ENCODE measurements at regions not wholly inside any gene's neighbourhood (a gene's known extent, or its start where the extent isn't known, plus 50 kb on each side); places are given as distances from the start of the nearest gene placed in this dataset.

DNA sequence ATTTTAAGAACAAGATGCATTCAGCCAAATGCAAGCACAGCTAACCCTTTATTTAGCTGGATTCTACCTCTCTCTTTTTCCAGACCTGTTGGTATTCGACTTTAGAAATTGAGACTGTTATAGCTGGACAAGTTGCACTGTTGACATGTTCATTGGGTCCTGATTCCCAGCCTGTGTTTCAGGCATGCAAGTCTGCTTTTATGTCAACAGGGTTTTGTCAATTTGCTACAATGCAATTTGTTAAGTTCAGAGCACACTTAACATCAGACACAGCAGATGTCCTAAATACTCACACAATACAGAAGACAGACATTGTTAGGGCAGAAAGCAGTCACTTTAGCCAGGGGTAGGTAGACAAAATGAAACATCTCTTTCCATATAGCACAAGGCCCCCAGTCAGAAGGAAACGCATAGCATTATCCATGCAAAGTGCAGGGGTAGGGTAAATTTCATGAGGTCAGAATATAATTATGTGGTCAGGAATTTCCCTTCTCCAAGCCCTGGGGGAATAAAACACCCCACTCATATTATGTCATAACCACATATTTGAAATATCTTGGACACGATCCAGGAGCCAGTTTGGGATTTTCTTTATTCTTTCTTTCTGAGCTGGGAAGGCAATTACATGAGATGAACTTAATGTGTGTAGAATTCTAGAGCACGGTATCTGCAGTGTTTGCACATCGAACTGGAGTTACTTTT is 504.1 kb downstream of the NTRK3 start:
- intact Hi-C loops (cut with DNase I): loop anchor here (10.0 kb wide), 1 partner anchor 522 kb away; no protein-coding TSS in a partner anchor
- H3K27me3 ChIP-seq: no peaks in the 10 kb centered on the region
- TF ChIP-seq, protein P1, sequence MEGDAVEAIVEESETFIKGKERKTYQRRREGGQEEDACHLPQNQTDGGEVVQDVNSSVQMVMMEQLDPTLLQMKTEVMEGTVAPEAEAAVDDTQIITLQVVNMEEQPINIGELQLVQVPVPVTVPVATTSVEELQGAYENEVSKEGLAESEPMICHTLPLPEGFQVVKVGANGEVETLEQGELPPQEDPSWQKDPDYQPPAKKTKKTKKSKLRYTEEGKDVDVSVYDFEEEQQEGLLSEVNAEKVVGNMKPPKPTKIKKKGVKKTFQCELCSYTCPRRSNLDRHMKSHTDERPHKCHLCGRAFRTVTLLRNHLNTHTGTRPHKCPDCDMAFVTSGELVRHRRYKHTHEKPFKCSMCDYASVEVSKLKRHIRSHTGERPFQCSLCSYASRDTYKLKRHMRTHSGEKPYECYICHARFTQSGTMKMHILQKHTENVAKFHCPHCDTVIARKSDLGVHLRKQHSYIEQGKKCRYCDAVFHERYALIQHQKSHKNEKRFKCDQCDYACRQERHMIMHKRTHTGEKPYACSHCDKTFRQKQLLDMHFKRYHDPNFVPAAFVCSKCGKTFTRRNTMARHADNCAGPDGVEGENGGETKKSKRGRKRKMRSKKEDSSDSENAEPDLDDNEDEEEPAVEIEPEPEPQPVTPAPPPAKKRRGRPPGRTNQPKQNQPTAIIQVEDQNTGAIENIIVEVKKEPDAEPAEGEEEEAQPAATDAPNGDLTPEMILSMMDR (IDR thresholded peaks at IDR 0.05): no peak
- H3K4me1 ChIP-seq: peaks cover 4 to 11% of the 10 kb centered on the region in 2 donors
- H3K4me3 ChIP-seq: no peak overlapping the region
- no peaks in the 10 kb centered on the region for H3K36me3 ChIP-seq
- H3K27ac ChIP-seq: no peak overlapping the region
- no peaks in the 10 kb centered on the region for H3K9me3 ChIP-seq
- DNase-seq (ENCODE audit: low spot score in 2 of 2): no peak

DNA sequence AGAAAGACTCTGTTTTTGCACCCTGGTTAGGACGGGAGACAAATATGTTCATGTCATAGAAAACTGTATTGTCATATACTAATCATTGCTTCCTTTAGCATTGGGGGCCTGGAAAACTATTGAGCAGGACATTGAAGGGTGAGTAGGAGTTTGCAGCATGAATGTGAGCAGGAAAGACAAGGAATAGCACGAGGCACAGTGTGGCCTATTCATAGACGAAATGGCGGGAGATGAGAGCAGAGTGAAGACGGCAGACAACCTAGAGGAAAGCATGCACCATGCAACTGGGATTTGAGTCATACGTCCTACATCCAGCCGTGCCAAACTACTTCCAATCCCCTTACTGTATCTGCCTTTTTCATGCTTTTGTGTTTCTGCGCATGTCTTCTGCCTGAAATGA is 508.1 kb downstream of the NTRK3 start:
- Histone ChIP-seq H3K27ac (no peak overlapping the region), H3K9me3 (no peaks in the 10 kb centered on the region), H3K4me3 (no peak overlapping the region), H3K27me3 (no peaks in the 10 kb centered on the region), H3K36me3 (no peaks in the 10 kb centered on the region), H3K4me1 (peaks cover 4 to 11% of the 10 kb centered on the region in 2 donors)
- intact Hi-C loops (cut with DNase I): no loop called here
- no peak for DNase-seq (ENCODE audit: low spot score in 2 of 2)
- TF ChIP-seq, protein P1 (IDR thresholded peaks at IDR 0.05): no peak

DNA sequence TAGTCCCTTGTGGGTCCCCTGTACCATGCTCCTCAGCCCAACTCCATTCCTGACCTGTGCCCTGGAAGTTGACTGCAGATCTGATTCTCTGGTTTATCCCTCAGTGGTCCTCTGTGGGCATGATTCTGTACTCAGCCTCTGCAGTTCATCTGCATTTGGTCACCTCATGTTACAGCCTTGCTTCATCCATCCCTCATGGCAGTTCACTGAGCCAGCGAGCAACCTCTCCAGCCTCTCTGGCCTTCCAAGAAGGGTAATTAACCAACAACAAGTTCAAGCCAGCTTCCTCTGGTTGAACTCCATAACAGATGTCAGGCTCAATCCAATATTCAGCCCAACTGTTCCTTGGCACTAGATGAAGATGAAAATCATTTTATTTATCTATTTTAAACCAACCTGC is 509.5 kb downstream of the NTRK3 start:
- Histone ChIP-seq H3K4me3 (no peak overlapping the region), H3K27me3 (no peaks in the 10 kb centered on the region), H3K27ac (no peak overlapping the region), H3K9me3 (no peaks in the 10 kb centered on the region), H3K36me3 (no peaks in the 10 kb centered on the region), H3K4me1 (peaks cover under 1 to 3% of the 10 kb centered on the region in 2 donors)
- intact Hi-C loops (cut with DNase I): no loop called here
- DNase-seq (ENCODE audit: low spot score in 2 of 2): no peak
- TF ChIP-seq, protein P1 (IDR thresholded peaks at IDR 0.05): no peak

DNA sequence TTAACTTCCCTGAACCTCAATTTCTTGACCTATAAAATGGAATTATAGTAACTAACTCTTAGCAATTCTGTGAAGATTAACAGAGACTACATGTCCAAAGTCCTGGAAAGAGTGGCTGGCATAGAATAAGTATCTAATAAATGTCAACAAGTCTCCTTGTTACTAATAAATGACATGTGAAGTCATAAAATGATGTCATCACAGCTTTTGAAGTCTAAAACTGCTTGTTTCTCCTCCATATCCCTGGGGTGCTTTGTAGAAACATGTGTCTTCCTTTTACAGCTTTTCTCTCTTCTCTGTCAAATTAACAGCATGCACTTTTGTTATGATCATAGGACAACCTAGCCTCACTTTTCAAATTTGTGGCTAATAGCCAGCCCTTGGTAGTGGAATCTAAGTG is 510.2 kb downstream of the NTRK3 start:
- H3K4me1 ChIP-seq: no peaks in the 10 kb centered on the region
- no peak overlapping the region for H3K27ac ChIP-seq
- H3K27me3 ChIP-seq: no peaks in the 10 kb centered on the region
- H3K9me3 ChIP-seq: no peaks in the 10 kb centered on the region
- no peak overlapping the region for H3K4me3 ChIP-seq
- H3K36me3 ChIP-seq: no peaks in the 10 kb centered on the region
- intact Hi-C loops (cut with DNase I): no loop called here
- TF ChIP-seq, protein P1 (IDR thresholded peaks at IDR 0.05): no peak
- no peak for DNase-seq (ENCODE audit: low spot score in 2 of 2)

DNA sequence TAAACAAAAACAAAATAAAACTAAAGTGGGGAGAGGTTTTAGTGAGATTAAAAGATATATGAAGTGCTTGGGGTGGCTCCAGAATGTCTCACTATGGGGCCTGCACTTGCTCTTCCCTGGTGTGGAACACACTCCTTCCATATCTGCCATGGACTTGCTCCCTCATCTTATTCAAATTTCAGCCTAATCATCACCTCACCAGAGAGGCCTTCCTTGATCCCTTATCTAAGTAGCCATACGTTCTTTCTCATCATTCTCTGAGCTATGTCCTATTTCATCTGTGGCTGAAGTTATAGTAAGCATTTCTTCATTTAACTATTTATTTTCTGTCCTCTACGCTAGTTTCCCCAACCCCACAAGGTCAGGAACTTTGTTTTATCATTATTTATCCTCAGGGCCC is 511.7 kb downstream of the NTRK3 start:
- Histone ChIP-seq H3K36me3 (no peaks in the 10 kb centered on the region), H3K9me3 (no peaks in the 10 kb centered on the region), H3K27ac (no peak overlapping the region), H3K4me3 (no peak overlapping the region), H3K4me1 (no peaks in the 10 kb centered on the region), H3K27me3 (no peaks in the 10 kb centered on the region)
- intact Hi-C loops (cut with DNase I): no loop called here
- no peak for DNase-seq (ENCODE audit: low spot score in 2 of 2)
- TF ChIP-seq, protein P1 (IDR thresholded peaks at IDR 0.05): no peak

DNA sequence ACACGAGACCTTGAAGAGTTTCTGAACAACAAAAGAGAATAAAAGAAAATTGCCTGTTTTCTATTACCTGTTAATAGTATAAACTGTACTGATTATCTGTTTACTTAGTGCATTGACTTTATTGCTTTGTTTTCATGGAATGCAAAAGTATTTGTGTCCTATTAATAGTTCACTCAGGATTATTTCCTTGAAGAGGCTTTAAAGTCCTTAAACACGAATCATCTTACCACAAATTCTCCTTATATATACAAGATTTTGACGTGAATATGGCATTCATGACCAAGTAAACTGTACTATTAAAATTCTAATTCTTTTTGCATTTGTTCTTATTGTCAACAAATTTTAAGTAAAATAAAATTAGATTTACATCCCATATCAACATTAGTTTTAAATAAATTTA is 513.0 kb downstream of the NTRK3 start:
- Histone ChIP-seq H3K27me3 (no peaks in the 10 kb centered on the region), H3K36me3 (no peaks in the 10 kb centered on the region), H3K4me1 (no peaks in the 10 kb centered on the region), H3K9me3 (no peaks in the 10 kb centered on the region), H3K4me3 (no peak overlapping the region), H3K27ac (no peak overlapping the region)
- intact Hi-C loops (cut with DNase I): no loop called here
- TF ChIP-seq, protein P1 (IDR thresholded peaks at IDR 0.05): no peak
- DNase-seq (ENCODE audit: low spot score in 2 of 2): no peak

Measured in ascending aorta (tissue), 2 donors.